ENCODE measurements at regions not wholly inside any gene's neighbourhood (a gene's known extent, or its start where the extent isn't known, plus 50 kb on each side); places are given as distances from the start of the nearest gene placed in this dataset.

DNA sequence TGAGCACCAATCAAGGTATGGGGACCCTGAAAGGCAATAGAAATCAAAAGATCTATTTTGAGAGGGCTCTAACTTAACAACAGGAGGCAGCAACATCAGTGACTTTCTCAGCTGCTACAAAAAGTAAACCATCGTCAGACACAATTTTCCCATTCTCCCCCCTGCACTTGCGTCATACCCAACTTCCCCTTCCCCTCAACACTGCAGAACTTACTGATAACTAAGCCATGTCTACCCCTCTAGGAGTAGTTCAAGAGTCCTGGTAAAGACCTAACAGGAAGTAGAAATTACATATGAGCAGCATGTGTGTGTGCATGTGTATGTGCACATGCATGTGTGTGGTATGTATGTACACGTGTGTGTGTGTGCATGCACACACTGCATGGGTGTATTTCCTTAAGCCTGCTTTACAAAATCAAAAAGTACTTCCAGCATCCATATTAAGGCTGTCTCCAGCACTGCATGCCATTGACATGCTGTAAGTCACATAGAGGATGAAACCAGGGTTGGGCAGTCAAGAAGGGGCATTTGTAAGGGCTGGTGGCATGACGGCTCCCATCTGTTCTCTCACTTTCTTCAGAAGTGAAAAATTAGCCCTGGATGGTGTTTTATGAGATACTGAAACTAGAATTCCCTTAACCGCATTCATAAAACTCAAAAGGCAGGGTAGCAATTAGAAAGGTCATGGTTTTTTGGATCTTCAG is 460.1 kb upstream of the RUNX1 start:
- TF ChIP-seq EP300 (IDR thresholded peaks at IDR 0.05; ENCODE audit: borderline replicate concordance) (no peak), TCF12 (IDR thresholded peaks at IDR 0.05; ENCODE audit: low read depth) (no peak)

Measured in Ishikawa (cell line).